HG03520 (cell line): ENCODE measurements at regions not wholly inside any gene's neighbourhood (a gene's known extent, or its start where the extent isn't known, plus 50 kb on each side); places are given as distances from the start of the nearest gene placed in this dataset.

Source experiments
- ATAC-seq: cut with Tn5 transposase; IDR thresholded peaks from one replicate; pipeline ENCODE4 v1.9.1; 2021; ENCODE audit warnings: mild to moderate bottlenecking, moderate library complexity; ENCODE audit not compliant: unreplicated experiment

DNA sequence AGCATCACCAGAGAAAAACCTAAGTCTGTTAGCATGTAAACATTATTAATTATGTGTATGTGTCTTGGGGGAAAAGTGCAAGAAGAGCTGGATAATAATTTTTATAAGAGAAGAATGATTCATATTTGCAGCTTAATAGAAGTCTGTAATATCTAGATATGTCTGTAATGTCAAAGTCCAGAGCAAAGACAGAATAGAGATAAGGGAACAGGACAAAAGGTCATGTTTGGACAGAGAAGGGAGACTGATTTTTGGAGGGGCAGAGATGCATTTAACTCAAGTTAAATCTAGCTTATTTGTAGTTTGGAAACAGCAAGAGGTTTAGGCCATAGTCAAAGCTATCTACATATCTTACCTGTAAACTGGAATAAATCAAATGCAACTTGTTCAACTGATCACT lies 61.2 kb downstream of the MAGED1 start:
- ATAC-seq, result no peak

DNA sequence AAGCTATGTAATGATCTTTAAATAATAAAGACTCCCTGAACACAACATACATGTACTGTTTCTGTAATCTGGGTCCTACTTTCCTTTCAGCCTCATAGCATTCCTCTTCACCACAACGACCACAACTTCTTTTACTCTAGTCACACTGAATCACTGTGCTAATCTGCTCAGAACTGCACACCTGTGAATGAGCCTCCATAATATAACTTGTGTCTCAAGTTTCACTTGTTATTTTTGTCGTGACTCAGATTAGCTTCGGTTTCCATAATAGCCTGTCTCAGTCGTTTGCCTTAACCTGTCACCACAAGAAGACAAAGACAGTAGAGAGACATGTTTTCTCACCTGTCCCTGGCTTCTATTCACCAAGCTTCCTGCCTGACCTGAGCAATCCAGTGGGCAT lies 61.8 kb downstream of the MAGED1 start:
- peak; percentile 95 for ATAC-seq

DNA sequence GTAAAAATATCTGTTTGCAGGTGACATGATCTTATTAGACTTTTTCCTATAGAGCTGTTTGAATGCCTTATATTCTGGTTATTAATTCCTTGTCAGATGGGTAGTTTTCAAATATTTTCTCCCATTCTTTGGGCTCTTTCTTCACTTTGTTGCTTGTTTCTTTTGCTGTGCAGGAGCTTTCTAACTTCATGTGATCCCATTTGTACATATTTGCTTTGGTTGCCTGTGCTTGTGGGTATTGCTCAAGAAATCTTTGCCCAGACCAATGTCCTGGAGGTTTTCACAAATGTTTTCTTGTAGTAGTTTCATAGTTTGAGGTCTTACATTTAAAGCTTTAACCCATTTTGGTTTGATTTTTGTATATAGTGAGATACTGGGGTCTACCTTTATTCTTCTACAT lies 63.0 kb downstream of the MAGED1 start:
- ATAC-seq, result no peak

- ATAC-seq, result no peak
Measured at GRCh38 chrX:51975360-51975759, 81.9 kb downstream of the MAGED1 start.

GRCh38 chrX:51975811-51976210 lies 82.4 kb downstream of the MAGED1 start:
- no peak for ATAC-seq

- ATAC-seq, result no peak
Measured at GRCh38 chrX:51976503-51976902, 83.1 kb downstream of the MAGED1 start.
